Epithelial cell of esophagus (primary cell): ENCODE measurements at regions not wholly inside any gene's neighbourhood (a gene's known extent, or its start where the extent isn't known, plus 50 kb on each side); places are given as distances from the start of the nearest gene placed in this dataset.

Experiments
- DNase-seq: peaks from one replicate; pipeline ENCODE4 v3.0.0; 2010; ENCODE audit warnings: low read depth
- H3K4me3 ChIP-seq: 2 replicates; pipeline ENCODE4 v1.5.1; 2011; ENCODE audit warnings: mild to moderate bottlenecking, low read length, control low read depth
- TF ChIP-seq, protein P1 (sequence below): IDR thresholded peaks from 2 replicates; pipeline ENCODE4 v1.5.1; 2011; ENCODE audit warnings: low read depth, mild to moderate bottlenecking, low read length, control low read depth, inconsistent platforms; ENCODE audit not compliant: insufficient read depth; ENCODE audit errors: missing control alignments

DNA sequence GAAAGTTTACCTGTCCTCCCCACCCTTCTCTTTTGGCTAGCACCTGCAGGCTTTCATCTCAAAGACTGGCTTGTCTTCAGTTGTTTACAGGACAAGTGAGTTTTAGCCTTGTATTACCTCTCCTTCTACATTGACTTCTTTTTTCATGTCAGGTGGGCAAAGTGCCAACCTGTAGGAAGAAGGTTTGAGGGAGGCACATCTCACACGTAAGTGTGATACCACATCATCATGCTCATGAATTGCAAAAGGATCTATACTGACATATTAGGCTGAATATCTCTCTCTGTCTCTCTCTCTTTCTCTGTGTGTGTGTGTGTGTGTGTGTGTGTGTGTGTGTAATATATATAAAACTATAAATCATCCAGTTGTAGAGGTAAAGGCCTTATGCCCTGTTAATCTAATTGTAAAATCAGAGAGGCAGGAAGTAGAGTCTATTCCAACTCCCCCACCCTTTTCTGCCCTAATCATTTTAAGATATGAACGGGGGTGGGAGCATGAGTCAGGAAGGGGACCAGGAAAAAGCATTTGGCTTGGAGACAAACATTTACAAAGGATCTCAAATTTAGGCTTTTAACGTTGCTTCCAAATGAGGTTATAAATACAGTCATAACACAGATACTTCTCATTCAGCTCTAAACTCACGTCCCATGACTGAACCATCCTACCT lies 107.0 kb upstream of the PFN2 start:
- DNase-seq, result no peak
- TF ChIP-seq, protein P1, sequence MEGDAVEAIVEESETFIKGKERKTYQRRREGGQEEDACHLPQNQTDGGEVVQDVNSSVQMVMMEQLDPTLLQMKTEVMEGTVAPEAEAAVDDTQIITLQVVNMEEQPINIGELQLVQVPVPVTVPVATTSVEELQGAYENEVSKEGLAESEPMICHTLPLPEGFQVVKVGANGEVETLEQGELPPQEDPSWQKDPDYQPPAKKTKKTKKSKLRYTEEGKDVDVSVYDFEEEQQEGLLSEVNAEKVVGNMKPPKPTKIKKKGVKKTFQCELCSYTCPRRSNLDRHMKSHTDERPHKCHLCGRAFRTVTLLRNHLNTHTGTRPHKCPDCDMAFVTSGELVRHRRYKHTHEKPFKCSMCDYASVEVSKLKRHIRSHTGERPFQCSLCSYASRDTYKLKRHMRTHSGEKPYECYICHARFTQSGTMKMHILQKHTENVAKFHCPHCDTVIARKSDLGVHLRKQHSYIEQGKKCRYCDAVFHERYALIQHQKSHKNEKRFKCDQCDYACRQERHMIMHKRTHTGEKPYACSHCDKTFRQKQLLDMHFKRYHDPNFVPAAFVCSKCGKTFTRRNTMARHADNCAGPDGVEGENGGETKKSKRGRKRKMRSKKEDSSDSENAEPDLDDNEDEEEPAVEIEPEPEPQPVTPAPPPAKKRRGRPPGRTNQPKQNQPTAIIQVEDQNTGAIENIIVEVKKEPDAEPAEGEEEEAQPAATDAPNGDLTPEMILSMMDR, result no peak
- no peak overlapping the region for H3K4me3 ChIP-seq

DNA sequence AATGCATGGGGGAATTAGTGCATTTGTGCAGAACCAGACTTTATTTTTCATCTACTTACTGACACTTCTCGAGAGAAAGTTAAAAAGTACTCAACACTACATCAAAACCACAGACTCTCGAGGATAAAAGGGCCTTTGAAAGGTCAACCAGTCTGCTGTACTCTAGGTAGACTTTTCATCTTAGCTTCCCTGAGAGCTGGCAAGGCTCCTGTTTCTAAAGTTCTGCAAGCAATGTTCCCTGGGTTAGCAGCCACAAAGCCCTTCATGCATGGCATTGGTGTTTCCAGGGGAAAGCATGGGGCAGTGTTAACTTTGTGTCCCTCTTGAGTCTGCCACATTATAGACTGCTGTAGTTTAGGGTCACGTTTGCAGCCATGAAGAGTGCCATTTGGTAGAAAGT lies 106.4 kb upstream of the PFN2 start:
- DNase-seq, result no peak
- TF ChIP-seq, protein P1, result no peak
- no peak overlapping the region for H3K4me3 ChIP-seq

DNA sequence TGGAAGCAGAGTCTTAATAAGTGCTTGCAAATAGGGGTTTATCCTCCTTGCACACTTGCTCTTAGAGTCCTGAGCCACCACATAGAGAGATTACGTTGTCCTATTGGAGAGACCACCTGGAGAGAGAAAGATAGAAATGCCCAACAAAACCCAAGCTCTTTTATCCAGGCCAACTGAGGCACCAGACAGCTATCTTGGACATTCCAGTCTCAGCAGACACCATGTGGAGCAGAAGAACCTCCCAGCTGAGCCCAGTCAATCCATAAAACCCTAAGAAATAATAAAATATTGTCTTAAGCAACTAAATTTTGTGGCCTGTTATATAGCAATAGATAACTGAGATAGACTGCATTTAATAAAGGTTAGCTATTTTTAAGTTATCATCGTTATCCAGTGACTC lies 105.7 kb upstream of the PFN2 start:
- DNase-seq, result no peak
- TF ChIP-seq, protein P1, result no peak
- H3K4me3 ChIP-seq, result no peak overlapping the region

DNA sequence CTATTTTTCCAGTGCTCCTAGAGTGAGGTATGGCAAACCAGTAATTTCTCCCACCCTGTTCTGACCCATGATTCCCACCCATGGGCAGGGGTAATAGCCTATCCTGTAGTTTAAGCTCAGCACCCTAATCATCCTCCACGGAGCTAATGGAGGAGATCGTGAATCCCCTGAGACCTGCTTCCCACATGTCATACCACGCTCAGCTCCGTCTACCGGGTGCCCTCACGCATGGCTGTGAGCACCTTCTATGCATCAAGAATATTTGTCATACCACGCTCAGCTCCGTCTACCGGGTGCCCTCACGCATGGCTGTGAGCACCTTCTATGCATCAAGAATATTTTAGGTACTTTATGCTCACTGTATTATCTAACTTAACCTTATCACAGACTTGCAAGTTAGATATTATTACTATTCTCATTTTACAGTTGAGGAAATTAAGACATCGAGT lies 104.7 kb upstream of the PFN2 start:
- no peak overlapping the region for H3K4me3 ChIP-seq
- no peak for DNase-seq
- TF ChIP-seq, protein P1, result no peak

DNA sequence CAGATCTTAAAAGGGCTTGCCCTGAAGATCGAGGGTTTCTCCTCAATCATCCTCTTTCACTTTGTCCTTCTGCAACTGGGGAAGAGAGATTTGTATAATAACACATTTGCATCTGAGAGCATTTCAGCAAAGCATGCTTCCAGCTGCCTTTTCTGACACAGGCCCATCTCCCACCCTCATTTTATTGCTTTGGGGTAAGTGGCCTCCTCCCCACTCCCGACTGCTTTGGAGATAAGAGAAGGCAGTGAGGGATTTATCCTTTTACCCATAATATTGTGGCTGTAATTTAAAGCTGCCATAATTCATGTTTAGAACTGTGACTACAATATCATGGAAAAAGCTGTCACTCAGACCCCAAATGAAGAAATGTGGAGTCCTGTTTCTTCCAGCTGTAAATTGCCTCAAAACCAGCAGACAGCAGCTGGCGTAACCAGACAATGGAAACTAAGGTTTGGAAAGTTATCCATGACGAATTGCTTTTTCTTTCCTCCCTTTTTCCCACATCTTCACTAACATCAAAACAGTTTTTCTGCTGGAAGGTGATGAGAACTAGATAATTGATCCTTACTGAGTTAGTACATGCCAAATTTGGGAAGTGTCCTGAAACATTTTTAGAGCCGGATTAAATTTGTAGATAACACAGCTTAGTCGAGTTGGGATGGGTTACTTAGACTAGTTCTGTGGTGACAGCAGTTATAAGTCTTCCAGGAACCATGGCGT lies 104.2 kb upstream of the PFN2 start:
- DNase-seq, result no peak
- TF ChIP-seq, protein P1, result no peak
- no peak overlapping the region for H3K4me3 ChIP-seq

DNA sequence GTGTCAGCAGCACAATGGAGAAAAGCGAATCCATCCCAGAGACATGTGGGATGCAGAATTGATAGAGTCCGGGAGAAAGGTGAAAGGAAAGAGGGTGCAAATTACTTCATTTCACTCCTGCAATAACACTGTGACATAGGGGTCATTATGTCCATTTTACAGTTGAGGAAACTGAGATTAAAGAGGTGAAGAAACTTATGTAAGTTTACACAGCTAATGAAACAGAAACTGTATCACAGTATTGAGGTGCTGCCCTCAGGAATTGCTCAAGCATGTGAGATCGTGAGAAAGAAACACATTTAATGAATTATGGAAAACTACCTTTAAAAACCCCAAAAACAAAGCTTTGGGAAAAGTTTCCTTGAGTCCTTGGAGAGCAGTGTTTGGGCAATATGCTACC lies 103.6 kb upstream of the PFN2 start:
- no peak overlapping the region for H3K4me3 ChIP-seq
- no peak for DNase-seq
- TF ChIP-seq, protein P1, result no peak
